Stimulated activated effector memory CD8-positive, alpha-beta T cell treated with anti-CD3 and anti-CD28 coated beads, Interleukin-12 subunit alpha, Interleukin-12 subunit beta, amount 100 ng/mL, for 72 hours (primary cell): ENCODE measurements at regions not wholly inside any gene's neighbourhood (a gene's known extent, or its start where the extent isn't known, plus 50 kb on each side); places are given as distances from the start of the nearest gene placed in this dataset.

Experiments
- ATAC-seq: fragments of 150-1000 bp; cut with Tn5 transposase; 2 replicates; pipeline ENCODE4 v1.10.0; 2021
- DNase-seq, 2 donors: peaks; one replicate each; pipeline ENCODE4 v3.0.0; 2021 to 2022; ENCODE audit warnings: low spot score in 2 of 2
- H3K27ac Mint-ChIP-seq: one replicate; pipeline ENCODE4 v1.8.0; 2022; ENCODE audit warnings: mild to moderate bottlenecking, mixed read lengths
- H3K36me3 Mint-ChIP-seq: one replicate; pipeline ENCODE4 v1.8.0; 2022; ENCODE audit warnings: mild to moderate bottlenecking, mixed read lengths
- H3K4me1 Mint-ChIP-seq: one replicate; pipeline ENCODE4 v1.8.0; 2022; ENCODE audit warnings: mixed read lengths
- H3K4me3 Mint-ChIP-seq: one replicate; pipeline ENCODE4 v1.8.0; 2022; ENCODE audit warnings: mild to moderate bottlenecking, mixed read lengths
- H3K9me3 Mint-ChIP-seq: one replicate; pipeline ENCODE4 v1.8.0; 2022; ENCODE audit warnings: mixed read lengths

DNA sequence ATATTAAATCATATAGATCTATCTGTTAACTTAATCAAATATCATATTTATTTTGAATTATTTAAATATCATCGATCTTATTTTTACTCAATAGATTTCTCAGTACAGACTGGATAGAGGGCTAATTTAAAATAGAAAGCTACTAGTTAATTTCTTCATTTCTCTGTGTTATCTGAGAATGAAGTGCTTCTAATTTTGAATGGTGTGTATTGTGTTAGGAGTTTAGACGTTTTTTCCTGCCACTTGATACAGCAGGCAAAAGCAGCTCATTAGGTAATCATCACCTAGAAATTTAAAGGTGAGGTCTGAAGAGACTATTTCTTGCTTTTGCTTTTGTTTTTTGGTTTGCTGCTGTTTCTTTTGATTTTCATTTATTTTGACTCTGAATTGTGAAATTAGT lies 948.8 kb upstream of the TENM3 start:
- no peaks in the 10 kb centered on the region for H3K36me3 Mint-ChIP-seq
- no peak overlapping the region for H3K4me3 Mint-ChIP-seq
- H3K27ac Mint-ChIP-seq = no peak overlapping the region
- DNase-seq (no peak), ATAC-seq (no peak)
- H3K4me1 Mint-ChIP-seq = no peaks in the 10 kb centered on the region
- H3K9me3 Mint-ChIP-seq = peaks cover 12% of the 10 kb centered on the region

DNA sequence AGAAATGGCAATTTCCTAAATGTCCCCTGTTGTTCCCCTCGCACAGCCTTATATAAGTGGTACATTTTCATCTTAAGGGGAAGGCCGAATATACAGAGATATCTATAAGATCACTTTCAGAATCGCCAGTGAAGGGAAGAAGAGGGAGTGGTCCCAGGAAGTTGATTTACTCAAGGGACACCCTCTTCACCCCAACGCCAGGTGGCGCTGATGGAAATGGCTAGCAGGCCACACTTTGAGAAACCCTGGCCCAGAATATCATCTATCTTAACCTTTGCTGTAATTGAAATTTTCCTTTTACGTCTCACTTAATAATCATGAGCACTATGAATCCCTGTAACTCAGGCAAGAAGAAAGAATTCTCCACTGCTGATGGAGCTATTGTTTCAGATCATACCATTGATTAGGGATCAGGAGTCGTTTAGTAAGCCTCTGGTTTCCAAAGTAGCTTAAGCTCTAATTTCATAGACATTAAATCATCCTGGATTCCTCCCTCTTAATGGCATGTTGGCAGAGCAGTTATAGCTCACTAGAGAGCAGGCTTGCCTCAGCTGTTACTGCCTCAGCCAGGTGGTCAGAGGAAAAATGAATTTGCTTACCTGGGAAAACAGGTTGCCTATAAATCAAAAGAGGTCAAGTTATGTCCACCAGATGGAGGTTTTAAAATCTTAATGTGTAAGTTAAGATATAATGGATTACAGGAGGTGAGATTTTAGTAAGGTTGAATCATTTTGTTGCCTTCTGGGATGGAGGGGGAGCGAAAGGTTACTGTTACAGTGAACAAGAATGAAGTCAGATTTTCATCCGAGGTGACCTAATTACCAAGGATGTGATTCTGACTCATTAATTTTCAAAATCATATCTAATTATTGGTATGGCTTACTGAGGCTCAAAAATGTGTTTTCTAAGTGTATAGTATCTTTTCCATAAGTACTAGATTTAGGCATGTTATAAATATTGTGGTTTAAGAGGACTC lies 941.2 kb upstream of the TENM3 start:
- ATAC-seq (no peak), DNase-seq (no peak)
- Mint-ChIP-seq H3K9me3 (peaks cover 11% of the 10 kb centered on the region), H3K36me3 (no peaks in the 10 kb centered on the region), H3K4me3 (no peak overlapping the region), H3K27ac (no peak overlapping the region), H3K4me1 (no peaks in the 10 kb centered on the region)

GRCh38 chr4:181307824-181308223 lies 935.4 kb upstream of the TENM3 start:
- no peaks in the 10 kb centered on the region for H3K9me3 Mint-ChIP-seq
- H3K36me3 Mint-ChIP-seq = no peaks in the 10 kb centered on the region
- H3K27ac Mint-ChIP-seq = no peak overlapping the region
- no peaks in the 10 kb centered on the region for H3K4me1 Mint-ChIP-seq
- ATAC-seq = no peak
- no peak overlapping the region for H3K4me3 Mint-ChIP-seq
- DNase-seq = no peak

GRCh38 chr4:181308476-181309312 lies 934.5 kb upstream of the TENM3 start:
- no peaks in the 10 kb centered on the region for H3K4me1 Mint-ChIP-seq
- H3K9me3 Mint-ChIP-seq = no peaks in the 10 kb centered on the region
- ATAC-seq (no peak), DNase-seq (no peak)
- H3K4me3 Mint-ChIP-seq = no peak overlapping the region
- no peaks in the 10 kb centered on the region for H3K36me3 Mint-ChIP-seq
- H3K27ac Mint-ChIP-seq = no peak overlapping the region

DNA sequence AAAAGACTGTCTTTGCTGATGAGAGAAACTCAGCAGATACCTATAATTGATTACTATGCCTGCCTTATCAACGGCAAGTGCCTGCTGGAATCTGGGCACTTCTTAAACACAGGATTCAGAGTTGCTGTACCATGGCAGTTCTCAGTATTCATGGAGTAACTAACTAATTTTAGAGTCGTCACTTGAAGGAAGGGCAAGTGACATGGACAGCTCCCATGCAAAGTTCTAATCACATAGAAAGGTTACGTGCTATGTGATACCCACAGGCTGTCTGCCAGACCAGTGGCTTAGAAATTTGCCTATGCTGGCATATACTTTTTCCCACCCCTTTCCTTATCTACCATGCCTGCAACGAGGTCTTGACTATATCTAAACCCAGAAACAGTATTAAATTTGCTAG lies 931.1 kb upstream of the TENM3 start:
- Mint-ChIP-seq H3K4me1 (no peaks in the 10 kb centered on the region), H3K27ac (no peak overlapping the region), H3K9me3 (peaks cover 3% of the 10 kb centered on the region), H3K36me3 (no peaks in the 10 kb centered on the region), H3K4me3 (no peak overlapping the region)
- ATAC-seq (no peak), DNase-seq (no peak)

DNA sequence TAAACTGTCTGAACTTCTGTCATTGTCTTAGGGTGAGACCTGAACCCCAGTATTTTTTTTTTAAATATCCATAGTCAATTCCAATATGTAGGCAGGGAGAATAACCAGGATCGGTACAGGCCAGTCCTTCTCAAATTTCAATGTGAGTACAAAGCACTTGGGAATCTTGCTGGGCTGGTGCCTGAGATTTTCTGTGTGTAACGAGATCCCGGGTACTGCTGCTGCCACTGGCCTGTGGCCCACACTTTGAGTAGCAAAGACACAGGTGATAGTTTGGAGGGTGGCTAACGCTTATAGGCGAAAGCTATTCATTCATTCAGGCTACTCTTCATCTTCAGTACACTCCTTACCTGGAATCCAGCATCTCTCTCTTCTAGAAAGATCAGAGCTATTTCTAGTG lies 923.6 kb upstream of the TENM3 start:
- no peak overlapping the region for H3K27ac Mint-ChIP-seq
- no peaks in the 10 kb centered on the region for H3K4me1 Mint-ChIP-seq
- no peaks in the 10 kb centered on the region for H3K36me3 Mint-ChIP-seq
- peaks cover 11% of the 10 kb centered on the region for H3K9me3 Mint-ChIP-seq
- ATAC-seq = no peak
- no peak for DNase-seq
- H3K4me3 Mint-ChIP-seq = no peak overlapping the region

GRCh38 chr4:181323061-181323460 lies 920.1 kb upstream of the TENM3 start:
- H3K27ac Mint-ChIP-seq = no peak overlapping the region
- ATAC-seq (no peak), DNase-seq (no peak)
- H3K4me1 Mint-ChIP-seq = no peaks in the 10 kb centered on the region
- no peaks in the 10 kb centered on the region for H3K36me3 Mint-ChIP-seq
- peaks cover 24% of the 10 kb centered on the region for H3K9me3 Mint-ChIP-seq
- H3K4me3 Mint-ChIP-seq = no peak overlapping the region

- H3K9me3 Mint-ChIP-seq = peaks cover 10% of the 10 kb centered on the region
- no peak for ATAC-seq
- H3K27ac Mint-ChIP-seq = no peak overlapping the region
- no peaks in the 10 kb centered on the region for H3K36me3 Mint-ChIP-seq
- DNase-seq = no peak
- no peak overlapping the region for H3K4me3 Mint-ChIP-seq
- no peaks in the 10 kb centered on the region for H3K4me1 Mint-ChIP-seq
Observed at GRCh38 chr4:181330654-181331201, 912.5 kb upstream of the TENM3 start.

DNA sequence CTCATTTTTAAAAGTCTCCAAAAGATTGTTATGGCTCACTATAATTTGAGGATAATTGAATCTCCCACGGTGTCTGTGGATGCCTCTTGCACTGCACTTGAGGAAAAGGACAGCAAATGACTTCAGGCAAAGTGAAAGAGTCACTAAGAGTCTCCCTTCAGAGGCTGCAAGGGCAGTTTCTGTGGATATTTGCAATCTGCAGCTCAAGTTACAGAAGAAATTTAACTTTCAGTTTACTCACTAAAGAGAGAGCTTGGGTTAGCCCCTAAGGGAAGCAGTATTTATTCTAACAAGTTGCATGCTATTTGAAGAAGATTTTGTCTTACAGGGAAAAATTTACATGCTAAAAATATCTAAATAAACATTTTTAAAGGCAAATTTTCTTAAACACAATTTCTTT lies 912.0 kb upstream of the TENM3 start:
- ATAC-seq (no peak), DNase-seq (no peak)
- Mint-ChIP-seq H3K27ac (no peak overlapping the region), H3K4me1 (no peaks in the 10 kb centered on the region), H3K36me3 (no peaks in the 10 kb centered on the region), H3K9me3 (peaks cover 10% of the 10 kb centered on the region), H3K4me3 (no peak overlapping the region)

DNA sequence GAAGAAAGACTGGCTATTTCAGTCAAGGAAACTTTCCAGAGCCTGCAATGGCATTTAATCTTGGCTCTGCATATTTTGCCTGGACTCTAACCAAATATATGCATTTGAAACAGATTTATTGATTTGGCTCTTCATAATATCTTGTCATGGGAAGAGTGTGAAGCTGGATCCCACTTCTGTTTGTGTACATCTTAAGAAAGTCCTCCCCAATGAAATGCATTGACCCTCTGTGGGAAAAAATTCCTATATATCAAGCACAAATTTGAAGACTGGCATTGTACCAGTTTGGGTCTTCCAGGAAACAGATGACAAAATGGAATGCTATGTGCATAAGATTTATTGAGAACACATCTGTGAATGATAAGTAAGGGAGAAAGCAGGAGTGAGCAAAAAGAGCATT lies 897.3 kb upstream of the TENM3 start:
- no peak for DNase-seq
- Mint-ChIP-seq H3K9me3 (peaks cover 14% of the 10 kb centered on the region), H3K27ac (no peak overlapping the region), H3K4me3 (no peak overlapping the region), H3K4me1 (no peaks in the 10 kb centered on the region), H3K36me3 (no peaks in the 10 kb centered on the region)
- ATAC-seq = no peak

DNA sequence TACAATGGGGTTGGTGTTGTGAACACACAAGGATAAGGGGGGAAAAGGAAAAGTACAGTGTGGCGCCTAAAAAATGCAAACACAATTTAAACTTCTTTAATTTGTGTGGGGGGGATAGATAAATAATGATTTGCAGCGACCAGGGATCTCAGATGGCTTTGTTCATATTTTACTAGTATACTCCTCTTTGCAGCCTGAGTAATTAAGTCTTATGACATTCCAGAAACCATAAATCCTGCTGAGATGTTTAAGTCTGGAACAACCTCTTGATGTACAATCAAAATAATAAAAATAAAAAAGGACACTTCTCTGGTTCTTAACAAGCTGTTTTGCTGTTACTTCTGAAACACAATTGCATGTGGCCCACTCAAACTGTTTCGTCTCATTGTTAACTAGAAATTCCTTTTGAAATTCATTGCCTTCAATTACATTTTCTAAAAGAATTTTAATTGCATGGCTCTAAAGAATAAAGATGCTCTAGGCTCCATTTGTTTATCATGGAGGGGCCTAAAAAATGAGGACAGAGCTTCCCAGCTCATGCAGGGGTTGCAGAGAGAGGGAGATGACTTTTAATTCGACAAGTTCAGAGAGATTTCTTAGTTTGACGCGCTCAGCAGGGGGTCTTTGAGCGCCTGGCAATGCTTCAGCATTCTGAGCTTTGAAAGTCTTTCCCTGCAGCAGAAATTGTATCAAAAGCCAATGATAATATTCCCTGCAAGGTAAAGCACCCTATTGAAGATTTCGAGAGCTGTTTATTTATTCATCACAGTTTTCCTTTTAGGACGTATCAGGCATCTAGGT lies 892.4 kb upstream of the TENM3 start:
- DNase-seq (no peak), ATAC-seq (no peak)
- H3K36me3 Mint-ChIP-seq = no peaks in the 10 kb centered on the region
- H3K4me3 Mint-ChIP-seq = no peak overlapping the region
- H3K4me1 Mint-ChIP-seq = no peaks in the 10 kb centered on the region
- H3K9me3 Mint-ChIP-seq = peaks cover 10% of the 10 kb centered on the region
- H3K27ac Mint-ChIP-seq = no peak overlapping the region

GRCh38 chr4:181364504-181364903 lies 878.7 kb upstream of the TENM3 start:
- H3K27ac Mint-ChIP-seq = no peak overlapping the region
- DNase-seq = no peak
- H3K4me1 Mint-ChIP-seq = no peaks in the 10 kb centered on the region
- H3K36me3 Mint-ChIP-seq = no peaks in the 10 kb centered on the region
- H3K4me3 Mint-ChIP-seq = no peak overlapping the region
- peaks cover 10% of the 10 kb centered on the region for H3K9me3 Mint-ChIP-seq
- no peak for ATAC-seq

GRCh38 chr4:181365671-181366070 lies 877.5 kb upstream of the TENM3 start:
- no peak for DNase-seq

DNA sequence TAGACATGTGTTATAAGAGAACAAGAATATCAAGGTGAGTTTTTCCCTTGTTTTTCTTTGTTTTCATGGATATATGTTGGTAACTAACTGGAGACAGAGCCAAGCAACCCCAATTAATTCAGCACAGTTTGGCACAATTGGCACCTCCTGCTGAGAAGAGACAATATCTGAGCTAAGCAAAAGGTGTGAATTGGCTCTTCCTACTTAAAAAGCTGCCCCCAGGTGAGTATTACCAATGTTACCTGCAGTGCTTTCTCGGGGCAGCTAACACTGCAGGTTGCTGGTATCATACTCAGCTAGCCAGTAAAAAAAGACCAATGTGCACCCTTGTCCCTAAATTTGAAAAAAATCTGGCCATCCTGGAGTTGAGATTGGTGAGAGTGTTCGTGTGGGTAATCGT lies 871.2 kb upstream of the TENM3 start:
- Mint-ChIP-seq H3K27ac (no peak overlapping the region), H3K4me3 (no peak overlapping the region)

More at GRCh38 chr4:181365671-181366070, 877.5 kb upstream of the TENM3 start:
- H3K4me3 Mint-ChIP-seq = no peak overlapping the region
- H3K36me3 Mint-ChIP-seq = no peaks in the 10 kb centered on the region
- H3K9me3 Mint-ChIP-seq = peaks cover 8% of the 10 kb centered on the region
- H3K4me1 Mint-ChIP-seq = no peaks in the 10 kb centered on the region
- H3K27ac Mint-ChIP-seq = no peak overlapping the region
- ATAC-seq = no peak

DNA sequence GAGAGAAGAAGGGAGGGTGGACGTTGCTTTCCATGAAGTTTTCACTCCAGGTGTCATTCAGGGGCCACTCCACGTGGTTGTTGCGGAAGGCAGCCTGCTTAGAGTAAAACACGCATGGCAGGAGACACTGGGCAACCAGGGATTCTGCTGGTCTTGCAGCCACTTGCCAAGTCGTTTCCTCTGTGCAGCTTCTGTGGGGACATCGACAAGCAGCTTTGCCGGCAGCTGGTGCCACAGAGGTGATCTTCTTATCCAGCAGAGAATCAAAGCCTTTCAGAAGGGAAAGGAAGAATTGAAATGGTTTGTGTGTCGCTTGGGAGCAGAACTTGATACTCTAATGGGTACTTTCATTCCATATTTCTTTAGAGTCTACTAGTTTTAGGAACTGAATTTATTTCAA lies 867.1 kb upstream of the TENM3 start:
- H3K9me3 Mint-ChIP-seq = peaks cover 7% of the 10 kb centered on the region
- no peak overlapping the region for H3K4me3 Mint-ChIP-seq
- DNase-seq (no peak), ATAC-seq (no peak)
- H3K36me3 Mint-ChIP-seq = no peaks in the 10 kb centered on the region
- no peak overlapping the region for H3K27ac Mint-ChIP-seq
- no peaks in the 10 kb centered on the region for H3K4me1 Mint-ChIP-seq

More for the DNA sequence above, 871.2 kb upstream of the TENM3 start:
- ATAC-seq (no peak), DNase-seq (no peak)
- peaks cover 4% of the 10 kb centered on the region for H3K9me3 Mint-ChIP-seq
- no peaks in the 10 kb centered on the region for H3K4me1 Mint-ChIP-seq
- H3K36me3 Mint-ChIP-seq = no peaks in the 10 kb centered on the region
